Parathyroid adenoma (tissue), 2 donors: ENCODE measurements at regions not wholly inside any gene's neighbourhood (a gene's known extent, or its start where the extent isn't known, plus 50 kb on each side); places are given as distances from the start of the nearest gene placed in this dataset.

Experiments
- H2AFZ ChIP-seq: fragments of 300-600 bp; sonication (generic); one replicate; pipeline ENCODE4 v1.7.0; 2017; ENCODE audit warnings: antibody characterized with exemption, mild to moderate bottlenecking
- H3K27ac ChIP-seq: fragments of 300-600 bp; sonication (generic); one replicate; pipeline ENCODE4 v1.7.0; 2017
- H3K27me3 ChIP-seq: fragments of 300-600 bp; sonication (generic); one replicate; pipeline ENCODE4 v1.7.0; 2017; ENCODE audit warnings: low read length; ENCODE audit not compliant: control insufficient read depth, insufficient read depth
- H3K36me3 ChIP-seq: fragments of 300-600 bp; sonication (generic); one replicate; pipeline ENCODE4 v1.7.0; 2017; ENCODE audit warnings: low read length; ENCODE audit not compliant: control insufficient read depth, insufficient read depth
- H3K4me1 ChIP-seq: fragments of 300-600 bp; sonication (generic); one replicate; pipeline ENCODE4 v1.7.0; 2017; ENCODE audit warnings: control low read depth
- H3K4me2 ChIP-seq: fragments of 300-600 bp; sonication (generic); one replicate; pipeline ENCODE4 v1.7.0; 2017; ENCODE audit warnings: low read length
- H3K4me3 ChIP-seq: fragments of 300-600 bp; sonication (generic); one replicate; pipeline ENCODE4 v1.7.0; 2017; ENCODE audit warnings: low read depth, low read length
- H3K79me2 ChIP-seq: fragments of 300-600 bp; sonication (generic); one replicate; pipeline ENCODE4 v1.7.0; 2017; ENCODE audit warnings: control low read depth
- H3K9ac ChIP-seq: fragments of 300-600 bp; sonication (generic); one replicate; pipeline ENCODE4 v1.7.0; 2017; ENCODE audit warnings: mild to moderate bottlenecking
- H3K9me3 ChIP-seq: fragments of 300-600 bp; sonication (generic); one replicate; pipeline ENCODE4 v1.7.0; 2017; ENCODE audit warnings: low read length; ENCODE audit not compliant: control insufficient read depth
- CTCF ChIP-seq: fragments of 300-600 bp; sonication (generic); IDR thresholded peaks from one replicate; pipeline ENCODE4 v1.7.0; 2017; ENCODE audit warnings: antibody characterized with exemption, mild to moderate bottlenecking
- donor health status: primary hyperparathyroidism.

- Histone ChIP-seq H3K36me3 (no peaks in the 10 kb centered on the region), H3K4me1 (no peaks in the 10 kb centered on the region), H2AFZ (no peak overlapping the region), H3K4me3 (no peak overlapping the region), H3K27me3 (no peaks in the 10 kb centered on the region), H3K4me2 (no peak overlapping the region), H3K27ac (no peak overlapping the region), H3K79me2 (no peaks in the 10 kb centered on the region), H3K9ac (no peak overlapping the region), H3K9me3 (no peaks in the 10 kb centered on the region)
- TF ChIP-seq CTCF: no peak
Measured at GRCh38 chr4:188869581-188869980, 730.3 kb downstream of the TRIML1 start.

GRCh38 chr4:188872809-188873208 is 733.6 kb downstream of the TRIML1 start:
- H3K4me1 ChIP-seq: no peaks in the 10 kb centered on the region
- H2AFZ ChIP-seq: no peak overlapping the region
- H3K9me3 ChIP-seq: no peaks in the 10 kb centered on the region
- no peaks in the 10 kb centered on the region for H3K27me3 ChIP-seq
- H3K27ac ChIP-seq: no peak overlapping the region
- TF ChIP-seq CTCF: no peak
- H3K36me3 ChIP-seq: no peaks in the 10 kb centered on the region
- no peaks in the 10 kb centered on the region for H3K79me2 ChIP-seq
- H3K4me2 ChIP-seq: no peak overlapping the region
- H3K4me3 ChIP-seq: no peak overlapping the region
- no peak overlapping the region for H3K9ac ChIP-seq

- Histone ChIP-seq H3K4me2 (no peak overlapping the region), H3K79me2 (no peaks in the 10 kb centered on the region), H3K9ac (no peak overlapping the region), H2AFZ (no peak overlapping the region), H3K36me3 (no peaks in the 10 kb centered on the region), H3K4me1 (no peaks in the 10 kb centered on the region), H3K4me3 (no peak overlapping the region), H3K27me3 (no peaks in the 10 kb centered on the region), H3K9me3 (no peaks in the 10 kb centered on the region), H3K27ac (no peak overlapping the region)
- no peak for TF ChIP-seq CTCF
Measured at GRCh38 chr4:188876881-188877280, 737.6 kb downstream of the TRIML1 start.

- no peak overlapping the region for H3K27ac ChIP-seq
- H3K27me3 ChIP-seq: no peaks in the 10 kb centered on the region
- H3K9ac ChIP-seq: no peak overlapping the region
- no peak overlapping the region for H2AFZ ChIP-seq
- H3K4me1 ChIP-seq: no peaks in the 10 kb centered on the region
- H3K9me3 ChIP-seq: no peaks in the 10 kb centered on the region
- no peaks in the 10 kb centered on the region for H3K79me2 ChIP-seq
- no peak overlapping the region for H3K4me3 ChIP-seq
- no peaks in the 10 kb centered on the region for H3K36me3 ChIP-seq
- TF ChIP-seq CTCF: no peak
- no peak overlapping the region for H3K4me2 ChIP-seq
Measured at GRCh38 chr4:188879598-188879997, 740.4 kb downstream of the TRIML1 start.

GRCh38 chr4:188887905-188888304 is 748.7 kb downstream of the TRIML1 start:
- Histone ChIP-seq H3K79me2 (no peaks in the 10 kb centered on the region), H3K9ac (no peak overlapping the region), H2AFZ (no peak overlapping the region), H3K27ac (no peak overlapping the region), H3K27me3 (no peaks in the 10 kb centered on the region), H3K4me3 (no peak overlapping the region), H3K4me1 (no peaks in the 10 kb centered on the region), H3K4me2 (no peak overlapping the region), H3K36me3 (no peaks in the 10 kb centered on the region), H3K9me3 (no peaks in the 10 kb centered on the region)
- TF ChIP-seq CTCF: no peak
